ENCODE measurements at regions not wholly inside any gene's neighbourhood (a gene's known extent, or its start where the extent isn't known, plus 50 kb on each side); places are given as distances from the start of the nearest gene placed in this dataset.

- no peak for TF ChIP-seq CTCF (IDR thresholded peaks at IDR 0.05)
- TF ChIP-seq POLR2A (IDR thresholded peaks at IDR 0.05), result no peak
- TF ChIP-seq EP300 (IDR thresholded peaks at IDR 0.05), result no peak
- no peak for TF ChIP-seq POLR2AphosphoS5 (IDR thresholded peaks at IDR 0.05)
These were observed 291.9 kb upstream of the TRIB2 start for GRCh38 chr2:12424809-12425208.
